ENCODE measurements at regions not wholly inside any gene's neighbourhood (a gene's known extent, or its start where the extent isn't known, plus 50 kb on each side); places are given as distances from the start of the nearest gene placed in this dataset.

GRCh38 chr18:56377231-56377630 lies 261.2 kb downstream of the TXNL1 start:
- TF ChIP-seq EZH2 (IDR thresholded peaks at IDR 0.05; ENCODE audit: borderline replicate concordance, low read depth, low read length, severe bottlenecking) (no peak), CTCF (IDR thresholded peaks at IDR 0.05; ENCODE audit: borderline replicate concordance, extremely low read depth, low read length, poor library complexity, severe bottlenecking) (no peak)
